ENCODE measurements at regions not wholly inside any gene's neighbourhood (a gene's known extent, or its start where the extent isn't known, plus 50 kb on each side); places are given as distances from the start of the nearest gene placed in this dataset.
"Not testable (repeated sequence)": the region's sequence is repeated elsewhere in the genome, so short reads cannot be mapped to it uniquely, and the experiment has no call there.

DNA sequence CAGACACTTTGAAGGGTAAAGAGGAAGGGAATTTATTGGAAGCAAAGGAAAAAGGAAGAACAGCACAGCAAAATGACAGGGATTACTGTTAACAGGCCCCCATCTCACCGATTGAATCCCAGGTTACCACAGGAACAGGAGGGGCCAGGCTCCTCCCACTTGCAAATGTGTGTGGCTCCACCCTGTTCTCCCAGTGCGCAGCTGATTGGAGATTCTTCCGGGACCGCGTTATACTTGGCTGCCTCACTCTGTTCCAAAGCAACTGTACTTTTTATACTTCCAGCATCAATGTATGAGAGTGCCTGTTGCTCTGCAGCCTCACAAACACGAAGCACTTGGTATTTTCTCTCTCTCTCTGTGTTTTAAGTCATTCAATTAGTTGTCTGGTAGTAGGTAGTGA lies 273.6 kb upstream of the MDGA2 start:
- TF ChIP-seq, protein P1, sequence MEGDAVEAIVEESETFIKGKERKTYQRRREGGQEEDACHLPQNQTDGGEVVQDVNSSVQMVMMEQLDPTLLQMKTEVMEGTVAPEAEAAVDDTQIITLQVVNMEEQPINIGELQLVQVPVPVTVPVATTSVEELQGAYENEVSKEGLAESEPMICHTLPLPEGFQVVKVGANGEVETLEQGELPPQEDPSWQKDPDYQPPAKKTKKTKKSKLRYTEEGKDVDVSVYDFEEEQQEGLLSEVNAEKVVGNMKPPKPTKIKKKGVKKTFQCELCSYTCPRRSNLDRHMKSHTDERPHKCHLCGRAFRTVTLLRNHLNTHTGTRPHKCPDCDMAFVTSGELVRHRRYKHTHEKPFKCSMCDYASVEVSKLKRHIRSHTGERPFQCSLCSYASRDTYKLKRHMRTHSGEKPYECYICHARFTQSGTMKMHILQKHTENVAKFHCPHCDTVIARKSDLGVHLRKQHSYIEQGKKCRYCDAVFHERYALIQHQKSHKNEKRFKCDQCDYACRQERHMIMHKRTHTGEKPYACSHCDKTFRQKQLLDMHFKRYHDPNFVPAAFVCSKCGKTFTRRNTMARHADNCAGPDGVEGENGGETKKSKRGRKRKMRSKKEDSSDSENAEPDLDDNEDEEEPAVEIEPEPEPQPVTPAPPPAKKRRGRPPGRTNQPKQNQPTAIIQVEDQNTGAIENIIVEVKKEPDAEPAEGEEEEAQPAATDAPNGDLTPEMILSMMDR (IDR thresholded peaks at IDR 0.05; ENCODE audit: low read depth, low read length, missing control alignments): no peak
- no peak overlapping the region for H3K4me3 ChIP-seq (replicated peaks; ENCODE audit: low read depth, low read length)
- no peak for DNase-seq (ENCODE audit: extremely low read depth, low read depth)

DNA sequence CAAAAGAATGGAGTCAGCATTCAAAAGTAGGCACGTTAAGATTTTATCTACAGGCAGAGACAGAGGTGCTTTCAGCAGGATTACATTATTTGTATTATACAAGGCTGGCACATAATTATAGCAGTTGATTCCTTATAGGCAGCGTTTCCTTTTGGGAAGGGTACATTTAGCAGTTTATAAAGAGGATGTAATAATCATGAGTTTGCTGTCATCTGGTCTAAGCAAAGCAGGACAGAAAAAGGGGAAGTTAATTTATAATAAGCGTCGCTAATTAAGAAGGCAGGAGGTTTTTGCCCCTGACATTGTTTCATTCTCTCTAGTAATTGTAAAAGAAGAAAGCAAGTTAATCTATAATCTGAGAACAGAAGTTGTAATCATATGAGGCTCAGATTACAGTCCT lies 259.9 kb upstream of the MDGA2 start:
- no peak for DNase-seq (ENCODE audit: extremely low read depth, low read depth)
- TF ChIP-seq, protein P1 (IDR thresholded peaks at IDR 0.05; ENCODE audit: low read depth, low read length, missing control alignments): no peak
- H3K4me3 ChIP-seq (replicated peaks; ENCODE audit: low read depth, low read length): no peak overlapping the region

DNA sequence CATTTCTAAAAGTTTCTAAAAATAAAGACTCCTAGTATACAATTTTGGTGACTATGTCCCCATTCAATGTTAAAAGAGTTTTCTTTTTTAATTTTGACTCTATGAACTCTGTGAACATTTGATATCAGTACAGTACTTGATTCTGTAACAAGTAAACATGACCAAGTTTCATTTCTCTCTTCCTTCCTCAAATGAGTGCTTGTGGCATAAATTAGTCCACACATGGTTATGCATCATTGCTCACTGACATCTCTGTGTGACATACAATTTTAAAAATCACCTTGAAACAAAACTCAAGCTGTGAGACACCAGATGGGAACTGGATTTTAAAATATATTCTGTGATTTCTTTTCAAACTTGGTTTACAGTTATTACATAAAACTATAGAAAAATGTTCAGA lies 253.9 kb upstream of the MDGA2 start:
- TF ChIP-seq, protein P1 (IDR thresholded peaks at IDR 0.05; ENCODE audit: low read depth, low read length, missing control alignments): no peak
- no peak for DNase-seq (ENCODE audit: extremely low read depth, low read depth)
- no peak overlapping the region for H3K4me3 ChIP-seq (replicated peaks; ENCODE audit: low read depth, low read length)

DNA sequence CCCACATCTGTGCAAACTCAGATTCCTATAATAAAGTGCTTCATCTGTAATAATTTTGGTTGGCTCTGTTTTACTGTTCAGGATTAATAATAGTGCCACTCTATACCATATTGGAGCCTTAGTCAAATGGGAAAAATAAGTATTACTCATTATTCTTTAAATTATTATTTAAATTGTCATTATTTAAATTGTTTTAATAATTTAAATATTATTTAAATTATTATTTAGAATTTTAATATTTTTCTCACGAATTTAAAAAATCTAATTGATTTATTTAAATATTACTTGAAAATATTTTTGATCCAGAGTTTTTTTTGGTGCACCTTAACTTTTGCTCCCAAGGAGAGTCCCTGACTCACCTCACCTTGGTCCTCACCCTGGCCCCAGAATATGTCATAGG lies 245.7 kb upstream of the MDGA2 start:
- TF ChIP-seq, protein P1 (IDR thresholded peaks at IDR 0.05; ENCODE audit: low read depth, low read length, missing control alignments): no peak
- no peak for DNase-seq (ENCODE audit: extremely low read depth, low read depth)
- no peak overlapping the region for H3K4me3 ChIP-seq (replicated peaks; ENCODE audit: low read depth, low read length)

DNA sequence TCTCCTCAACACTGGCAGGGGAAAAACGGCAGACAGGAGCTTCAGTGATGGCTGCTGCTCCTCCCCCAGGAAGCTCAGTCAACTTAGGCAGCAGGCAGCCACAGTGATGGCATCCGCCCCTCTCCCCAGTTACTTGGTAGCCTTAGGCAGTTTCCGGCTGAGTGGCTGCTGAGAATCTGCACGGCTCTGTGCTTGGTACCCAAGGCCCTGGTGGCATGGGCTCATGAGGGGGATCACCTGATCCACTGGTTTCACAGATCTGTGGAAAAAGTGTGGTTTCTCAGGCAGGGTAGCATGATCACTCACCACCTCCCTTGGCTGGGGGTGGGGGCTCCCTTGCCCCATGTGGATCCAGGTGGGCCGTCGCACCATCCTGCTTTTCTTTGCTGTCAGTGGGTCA lies 244.6 kb upstream of the MDGA2 start:
- DNase-seq (ENCODE audit: extremely low read depth, low read depth): no peak
- H3K4me3 ChIP-seq (replicated peaks; ENCODE audit: low read depth, low read length): no peak overlapping the region
- TF ChIP-seq, protein P1 (IDR thresholded peaks at IDR 0.05; ENCODE audit: low read depth, low read length, missing control alignments): no peak

DNA sequence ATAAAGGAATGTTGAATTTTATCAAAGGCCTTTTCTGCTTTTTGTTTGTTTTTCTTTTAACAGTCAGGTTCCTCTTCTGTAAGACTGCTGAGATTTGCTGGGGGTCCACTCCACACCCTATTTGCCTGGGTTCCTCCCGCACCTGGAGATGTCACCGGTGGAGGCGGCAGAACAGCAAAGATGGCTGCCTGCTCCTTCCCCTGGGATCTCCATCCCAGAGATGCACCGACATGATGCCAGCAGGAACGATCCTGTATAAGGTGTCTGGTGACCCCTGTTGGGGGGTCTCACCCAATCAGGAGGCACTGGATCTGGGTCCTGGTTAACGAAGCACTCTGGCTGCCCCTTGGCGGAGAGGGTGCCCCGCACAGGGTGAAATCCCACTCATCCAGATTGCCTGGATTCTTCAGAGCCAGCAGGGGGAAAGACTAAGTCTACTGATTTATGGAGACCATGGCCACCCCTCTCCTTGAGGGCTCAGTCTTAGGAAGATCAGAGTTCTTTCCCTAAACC lies 244.0 kb upstream of the MDGA2 start:
- DNase-seq (ENCODE audit: extremely low read depth, low read depth): no peak
- TF ChIP-seq, protein P1 (IDR thresholded peaks at IDR 0.05; ENCODE audit: low read depth, low read length, missing control alignments): no peak
- no peak overlapping the region for H3K4me3 ChIP-seq (replicated peaks; ENCODE audit: low read depth, low read length)

DNA sequence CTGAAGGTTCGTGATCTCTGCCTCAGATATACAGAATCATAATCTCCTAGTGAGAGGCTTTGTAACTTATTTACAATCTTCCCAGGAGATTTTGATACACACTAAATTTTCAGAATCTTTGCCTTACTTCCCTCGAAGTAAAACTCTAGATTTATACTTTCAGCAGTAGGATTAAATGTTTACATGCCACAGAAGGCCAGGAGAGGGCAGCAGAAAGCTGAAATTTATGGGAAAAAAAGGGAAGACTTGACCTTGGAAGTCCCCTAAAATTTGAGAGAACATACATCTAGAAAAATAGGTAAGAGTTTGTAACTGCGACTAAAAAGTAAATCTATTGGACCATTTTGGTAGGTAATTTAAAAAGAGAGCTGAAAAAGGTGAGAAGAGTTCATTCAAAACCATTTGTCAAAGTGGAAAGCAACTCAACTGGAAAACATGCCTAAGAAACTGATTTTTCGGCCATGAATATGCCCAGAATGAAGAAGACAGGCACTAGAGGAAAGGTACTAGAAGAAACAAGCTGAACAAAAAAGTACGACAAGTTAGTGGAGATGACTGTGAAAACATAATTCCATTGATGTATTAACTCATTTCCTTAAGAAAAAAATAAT lies 242.0 kb upstream of the MDGA2 start:
- DNase-seq (ENCODE audit: extremely low read depth, low read depth): no peak
- TF ChIP-seq, protein P1 (IDR thresholded peaks at IDR 0.05; ENCODE audit: low read depth, low read length, missing control alignments): no peak
- no peak overlapping the region for H3K4me3 ChIP-seq (replicated peaks; ENCODE audit: low read depth, low read length)

DNA sequence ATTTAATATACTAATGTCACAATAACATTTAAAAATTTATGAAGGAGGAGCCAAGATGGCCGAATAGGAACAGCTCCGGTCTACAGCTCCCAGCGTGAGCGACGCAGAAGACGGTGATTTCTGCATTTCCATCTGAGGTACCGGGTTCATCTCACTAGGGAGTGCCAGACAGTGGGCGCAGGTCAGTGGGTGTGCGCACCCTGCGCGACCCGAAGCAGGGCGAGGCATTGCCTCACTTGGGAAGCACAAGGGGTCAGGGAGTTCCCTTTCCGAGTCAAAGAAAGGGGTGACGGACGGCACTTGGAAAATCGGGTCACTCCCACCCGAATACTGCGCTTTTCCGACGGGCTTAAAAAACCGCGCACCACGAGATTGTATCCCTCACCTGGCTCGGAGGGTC lies 225.7 kb upstream of the MDGA2 start:
- DNase-seq (ENCODE audit: extremely low read depth, low read depth); H3K4me3 ChIP-seq (replicated peaks; ENCODE audit: low read depth, low read length): not testable (repeated sequence)
